ENCODE measurements at regions not wholly inside any gene's neighbourhood (a gene's known extent, or its start where the extent isn't known, plus 50 kb on each side); places are given as distances from the start of the nearest gene placed in this dataset.

- Histone ChIP-seq H3K4me3 (ENCODE audit: low read depth, low read length) (no peak overlapping the region), H3K27ac (no peak overlapping the region), H3K36me3 (replicated peaks) (no peaks in the 10 kb centered on the region), H3K27me3 (replicated peaks) (no peaks in the 10 kb centered on the region)
- in situ Hi-C loops (cut with HindIII; ENCODE audit: low pct_ligation_motif_present, low sequenced_read_pairs) = no loop called here
- no peak for DNase-seq
- TF ChIP-seq, protein P1, sequence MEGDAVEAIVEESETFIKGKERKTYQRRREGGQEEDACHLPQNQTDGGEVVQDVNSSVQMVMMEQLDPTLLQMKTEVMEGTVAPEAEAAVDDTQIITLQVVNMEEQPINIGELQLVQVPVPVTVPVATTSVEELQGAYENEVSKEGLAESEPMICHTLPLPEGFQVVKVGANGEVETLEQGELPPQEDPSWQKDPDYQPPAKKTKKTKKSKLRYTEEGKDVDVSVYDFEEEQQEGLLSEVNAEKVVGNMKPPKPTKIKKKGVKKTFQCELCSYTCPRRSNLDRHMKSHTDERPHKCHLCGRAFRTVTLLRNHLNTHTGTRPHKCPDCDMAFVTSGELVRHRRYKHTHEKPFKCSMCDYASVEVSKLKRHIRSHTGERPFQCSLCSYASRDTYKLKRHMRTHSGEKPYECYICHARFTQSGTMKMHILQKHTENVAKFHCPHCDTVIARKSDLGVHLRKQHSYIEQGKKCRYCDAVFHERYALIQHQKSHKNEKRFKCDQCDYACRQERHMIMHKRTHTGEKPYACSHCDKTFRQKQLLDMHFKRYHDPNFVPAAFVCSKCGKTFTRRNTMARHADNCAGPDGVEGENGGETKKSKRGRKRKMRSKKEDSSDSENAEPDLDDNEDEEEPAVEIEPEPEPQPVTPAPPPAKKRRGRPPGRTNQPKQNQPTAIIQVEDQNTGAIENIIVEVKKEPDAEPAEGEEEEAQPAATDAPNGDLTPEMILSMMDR (IDR thresholded peaks at IDR 0.05; ENCODE audit: low read depth, low read length, missing control alignments) = no peak
Observed at GRCh38 chr5:2910401-2911175, 159.1 kb upstream of the IRX2 start.

DNA sequence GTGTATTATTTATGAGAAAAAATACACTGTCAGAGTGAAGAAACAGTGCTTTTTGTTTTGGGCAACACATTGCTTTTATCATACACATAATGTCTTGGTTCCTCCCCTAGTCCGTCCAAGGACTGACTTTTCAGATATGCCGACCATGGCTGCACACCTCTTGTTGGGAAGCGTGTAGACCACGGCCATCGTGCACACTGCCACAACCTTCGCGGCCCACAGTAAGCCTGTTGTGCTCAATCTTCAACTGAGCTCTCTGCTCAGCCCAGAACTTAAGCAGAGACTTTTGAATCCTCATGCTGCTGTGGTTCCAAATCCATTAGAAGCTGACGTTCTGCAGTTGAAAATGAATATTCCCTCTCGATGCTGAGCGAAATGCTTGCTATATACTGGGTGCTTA lies 157.6 kb upstream of the IRX2 start:
- no peaks in the 10 kb centered on the region for H3K27me3 ChIP-seq (replicated peaks)
- TF ChIP-seq, protein P1 (IDR thresholded peaks at IDR 0.05; ENCODE audit: low read depth, low read length, missing control alignments) = no peak
- no peak overlapping the region for H3K4me3 ChIP-seq (ENCODE audit: low read depth, low read length)
- DNase-seq = no peak
- no peaks in the 10 kb centered on the region for H3K36me3 ChIP-seq (replicated peaks)
- H3K27ac ChIP-seq = no peak overlapping the region
- in situ Hi-C loops (cut with HindIII; ENCODE audit: low pct_ligation_motif_present, low sequenced_read_pairs) = no loop called here

DNA sequence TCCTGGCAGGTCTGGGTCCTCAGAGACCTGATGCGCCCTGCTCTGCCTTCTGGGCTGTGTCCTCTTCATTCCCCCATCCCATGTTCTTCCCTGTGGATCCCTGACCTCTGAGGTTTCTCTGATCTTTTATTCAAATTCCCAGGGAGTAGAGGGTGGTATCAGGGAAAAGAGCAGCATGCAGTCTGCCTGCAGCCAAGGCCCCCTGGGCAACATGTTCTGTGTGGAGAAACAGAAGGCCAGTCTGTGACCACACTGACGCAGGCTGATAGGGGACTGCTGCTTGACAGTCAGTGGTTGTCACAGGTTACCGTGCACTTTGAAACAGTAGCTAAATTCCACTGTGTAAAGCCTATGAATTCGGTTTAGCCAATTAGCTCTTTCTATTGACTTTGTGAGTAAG lies 156.6 kb upstream of the IRX2 start:
- Histone ChIP-seq H3K27me3 (replicated peaks) (no peaks in the 10 kb centered on the region), H3K36me3 (replicated peaks) (no peaks in the 10 kb centered on the region), H3K4me3 (ENCODE audit: low read depth, low read length) (no peak overlapping the region), H3K27ac (no peak overlapping the region)
- in situ Hi-C loops (cut with HindIII; ENCODE audit: low pct_ligation_motif_present, low sequenced_read_pairs) = no loop called here
- no peak for DNase-seq
- TF ChIP-seq, protein P1 (IDR thresholded peaks at IDR 0.05; ENCODE audit: low read depth, low read length, missing control alignments) = no peak

DNA sequence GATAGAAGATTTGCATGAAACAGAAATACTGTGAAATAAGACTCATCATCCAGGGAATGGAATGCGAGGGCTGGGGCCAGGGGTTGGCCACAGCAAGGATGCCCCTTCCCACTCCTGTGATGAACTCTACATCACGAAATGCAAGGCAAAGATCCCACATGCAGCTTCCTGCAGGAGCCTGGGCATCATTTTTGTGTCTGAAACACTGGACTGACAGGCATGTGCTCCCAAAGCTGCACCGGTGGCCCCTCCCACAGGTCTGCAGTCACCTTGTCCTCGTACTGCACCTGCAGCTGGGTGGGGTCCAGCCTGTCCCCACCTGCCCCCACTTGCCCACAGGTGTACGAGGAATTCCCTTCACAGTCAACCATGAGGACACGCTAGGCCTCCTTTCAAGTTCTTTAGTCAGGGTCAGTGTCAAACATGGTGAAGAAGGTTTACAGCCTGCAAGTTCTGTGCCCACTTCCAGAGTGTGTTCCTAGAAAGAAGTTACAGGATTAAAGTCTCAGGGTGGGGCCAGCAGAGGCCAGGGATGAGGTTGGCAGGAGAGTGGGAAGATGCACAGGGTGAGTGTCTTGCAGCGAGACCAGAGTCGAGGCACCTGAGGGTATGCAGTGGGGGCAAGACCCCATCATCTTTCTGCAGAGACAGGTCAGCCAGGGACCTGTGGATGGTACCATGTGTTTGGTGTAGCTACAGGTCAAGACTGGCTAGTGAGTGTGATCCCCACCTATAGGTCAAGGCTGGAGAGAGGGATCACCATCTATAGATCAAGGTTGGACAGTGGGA lies 155.0 kb upstream of the IRX2 start:
- TF ChIP-seq, protein P1 (IDR thresholded peaks at IDR 0.05; ENCODE audit: low read depth, low read length, missing control alignments) = no peak
- in situ Hi-C loops (cut with HindIII; ENCODE audit: low pct_ligation_motif_present, low sequenced_read_pairs) = no loop called here
- DNase-seq = no peak
- no peaks in the 10 kb centered on the region for H3K36me3 ChIP-seq (replicated peaks)
- H3K27me3 ChIP-seq (replicated peaks) = no peaks in the 10 kb centered on the region
- H3K4me3 ChIP-seq (ENCODE audit: low read depth, low read length) = no peak overlapping the region
- no peak overlapping the region for H3K27ac ChIP-seq

DNA sequence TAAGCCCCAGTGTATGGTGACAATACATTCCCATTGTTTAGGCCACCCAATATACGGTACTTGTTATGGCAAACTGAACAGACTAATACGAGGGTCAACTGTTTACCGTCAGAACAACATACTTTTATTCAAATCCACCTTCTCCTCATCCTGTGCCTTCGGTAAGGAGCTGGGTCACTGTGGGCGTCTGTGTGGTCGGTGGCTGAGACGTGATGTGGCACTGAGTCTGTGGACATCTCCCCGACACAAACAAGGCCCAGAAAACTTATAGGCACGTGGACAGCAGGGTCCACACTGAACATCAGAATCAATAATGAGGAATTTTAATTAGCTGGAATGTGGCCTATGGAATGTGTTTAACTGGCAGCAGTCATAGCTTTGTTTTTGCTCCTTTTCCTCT lies 154.3 kb upstream of the IRX2 start:
- Histone ChIP-seq H3K4me3 (ENCODE audit: low read depth, low read length) (no peak overlapping the region), H3K27me3 (replicated peaks) (no peaks in the 10 kb centered on the region), H3K27ac (no peak overlapping the region), H3K36me3 (replicated peaks) (no peaks in the 10 kb centered on the region)
- DNase-seq = no peak
- in situ Hi-C loops (cut with HindIII; ENCODE audit: low pct_ligation_motif_present, low sequenced_read_pairs) = no loop called here
- TF ChIP-seq, protein P1 (IDR thresholded peaks at IDR 0.05; ENCODE audit: low read depth, low read length, missing control alignments) = no peak
